ENCODE measurements at regions not wholly inside any gene's neighbourhood (a gene's known extent, or its start where the extent isn't known, plus 50 kb on each side); places are given as distances from the start of the nearest gene placed in this dataset.

DNA sequence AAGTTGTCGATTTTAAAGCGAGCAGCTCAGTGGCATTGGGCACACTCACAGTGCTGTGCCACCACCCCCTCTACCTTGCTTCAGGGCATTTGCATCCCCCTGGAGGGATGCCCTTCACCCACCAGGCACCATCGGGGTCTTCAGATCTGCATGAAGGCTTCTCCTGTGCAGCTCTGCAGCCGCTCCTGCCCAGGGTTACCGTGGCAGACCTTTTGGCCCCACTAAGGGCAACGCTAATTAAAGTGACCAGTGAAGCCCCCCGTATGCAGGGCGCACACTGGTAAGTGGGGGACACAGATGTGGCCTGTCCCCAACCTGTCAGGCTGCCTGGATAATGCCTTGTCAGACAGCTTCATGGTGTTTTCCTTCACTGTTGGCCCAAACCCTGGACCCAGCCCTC lies 1117.7 kb downstream of the BRD1 start:
- TF ChIP-seq, protein P1, sequence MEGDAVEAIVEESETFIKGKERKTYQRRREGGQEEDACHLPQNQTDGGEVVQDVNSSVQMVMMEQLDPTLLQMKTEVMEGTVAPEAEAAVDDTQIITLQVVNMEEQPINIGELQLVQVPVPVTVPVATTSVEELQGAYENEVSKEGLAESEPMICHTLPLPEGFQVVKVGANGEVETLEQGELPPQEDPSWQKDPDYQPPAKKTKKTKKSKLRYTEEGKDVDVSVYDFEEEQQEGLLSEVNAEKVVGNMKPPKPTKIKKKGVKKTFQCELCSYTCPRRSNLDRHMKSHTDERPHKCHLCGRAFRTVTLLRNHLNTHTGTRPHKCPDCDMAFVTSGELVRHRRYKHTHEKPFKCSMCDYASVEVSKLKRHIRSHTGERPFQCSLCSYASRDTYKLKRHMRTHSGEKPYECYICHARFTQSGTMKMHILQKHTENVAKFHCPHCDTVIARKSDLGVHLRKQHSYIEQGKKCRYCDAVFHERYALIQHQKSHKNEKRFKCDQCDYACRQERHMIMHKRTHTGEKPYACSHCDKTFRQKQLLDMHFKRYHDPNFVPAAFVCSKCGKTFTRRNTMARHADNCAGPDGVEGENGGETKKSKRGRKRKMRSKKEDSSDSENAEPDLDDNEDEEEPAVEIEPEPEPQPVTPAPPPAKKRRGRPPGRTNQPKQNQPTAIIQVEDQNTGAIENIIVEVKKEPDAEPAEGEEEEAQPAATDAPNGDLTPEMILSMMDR (IDR thresholded peaks at IDR 0.05; ENCODE audit: control insufficient read depth, insufficient read depth, low read depth, low read length, missing control alignments) = no peak
- H3K4me3 ChIP-seq (ENCODE audit: control insufficient read depth, low read depth, low read length) = no peak overlapping the region
- no peak for DNase-seq (ENCODE audit: low read depth)

DNA sequence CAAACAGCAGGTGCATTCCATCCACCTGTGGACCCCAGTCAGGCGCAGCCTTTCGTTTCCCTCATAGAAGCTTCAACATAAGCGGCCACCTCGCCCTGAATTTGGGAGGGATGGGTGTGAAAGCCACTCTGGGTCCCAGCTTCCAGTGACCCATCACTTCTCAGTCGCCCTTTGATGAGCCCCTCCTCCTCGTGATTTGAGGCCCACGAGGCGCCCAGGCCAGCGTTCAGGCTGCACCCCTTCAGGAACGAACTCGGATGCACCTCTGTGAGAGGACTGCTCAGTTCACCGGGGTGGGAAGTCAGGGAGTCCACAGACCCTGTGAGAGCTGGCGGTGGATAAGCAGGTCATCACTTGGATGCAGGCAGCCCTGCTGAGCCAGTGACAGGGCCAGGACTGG lies 1118.2 kb downstream of the BRD1 start:
- no peak overlapping the region for H3K4me3 ChIP-seq (ENCODE audit: control insufficient read depth, low read depth, low read length)
- no peak for DNase-seq (ENCODE audit: low read depth)
- TF ChIP-seq, protein P1 (IDR thresholded peaks at IDR 0.05; ENCODE audit: control insufficient read depth, insufficient read depth, low read depth, low read length, missing control alignments) = no peak

DNA sequence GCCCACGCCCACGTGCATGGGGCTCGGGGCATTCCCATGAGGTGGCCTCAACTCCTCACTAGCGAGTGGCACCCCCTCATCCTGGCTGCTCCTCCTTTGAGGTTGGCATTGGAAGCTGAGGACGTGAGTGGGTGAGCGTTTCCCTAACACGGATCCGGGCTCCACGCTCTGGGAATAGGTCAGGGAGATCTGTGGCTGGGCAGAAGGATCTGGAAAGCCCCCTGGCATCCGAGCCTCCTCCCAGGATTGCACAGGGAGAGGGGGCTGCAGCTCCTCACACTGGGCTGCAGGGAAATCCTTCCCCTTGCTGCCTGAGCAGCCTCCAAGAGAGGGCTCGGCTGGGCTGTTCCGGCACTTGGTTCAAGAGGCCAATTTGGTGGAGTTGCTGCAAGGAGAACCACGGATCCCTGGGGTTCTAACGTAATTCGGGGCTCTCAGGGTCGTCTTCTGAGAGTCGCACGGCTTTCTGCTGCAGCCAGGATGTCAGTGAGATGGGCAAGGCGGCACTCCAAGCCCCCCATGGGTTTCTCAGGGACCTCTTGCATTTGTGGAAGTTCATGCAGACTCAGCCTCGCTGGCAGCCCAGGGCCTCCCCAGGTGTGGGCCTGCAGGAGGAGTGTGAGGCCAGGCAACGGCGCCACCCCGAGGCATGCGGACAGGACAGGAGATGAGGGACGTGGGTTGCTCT lies 1119.0 kb downstream of the BRD1 start:
- H3K4me3 ChIP-seq (ENCODE audit: control insufficient read depth, low read depth, low read length) = no peak overlapping the region
- TF ChIP-seq, protein P1 (IDR thresholded peaks at IDR 0.05; ENCODE audit: control insufficient read depth, insufficient read depth, low read depth, low read length, missing control alignments) = no peak
- DNase-seq (ENCODE audit: low read depth) = no peak

DNA sequence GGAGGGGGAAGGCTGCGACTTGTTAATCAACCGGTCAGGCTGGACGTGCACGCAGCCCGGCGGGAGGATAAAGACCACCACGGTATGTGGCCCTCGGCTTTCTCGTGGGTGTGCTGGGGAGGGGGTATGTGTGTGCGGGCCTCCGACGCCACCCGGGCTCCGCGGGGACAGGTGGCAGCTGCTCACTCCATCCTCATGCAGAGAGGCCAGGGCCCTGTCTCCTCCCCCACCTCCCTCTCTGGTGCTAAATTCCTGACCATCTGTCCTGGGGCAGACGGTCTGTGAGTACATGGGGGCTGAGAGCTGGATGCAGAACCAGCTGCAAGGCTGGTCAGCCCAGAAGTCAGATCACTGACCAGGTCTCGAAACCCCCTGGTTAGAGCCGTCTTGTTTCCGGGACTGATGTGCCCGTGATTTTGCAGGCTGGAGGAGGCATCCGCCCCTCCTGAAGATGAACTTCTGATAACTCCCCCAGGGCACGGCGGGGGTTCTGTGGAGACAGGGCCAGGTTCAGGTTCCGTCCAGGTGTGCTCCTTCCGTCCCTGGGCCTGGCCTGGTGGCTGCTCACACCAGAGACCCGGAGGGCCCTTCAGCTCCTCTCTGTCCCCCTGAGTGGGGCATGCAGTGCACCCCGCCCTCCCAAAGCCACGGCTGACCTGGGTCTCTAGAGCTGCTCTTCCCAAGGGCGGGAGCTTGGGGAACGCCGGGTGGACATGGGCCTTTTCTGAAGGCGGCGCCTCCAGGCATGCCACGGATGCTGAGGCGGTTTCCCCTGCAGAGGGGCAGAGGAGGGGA lies 1119.7 kb downstream of the BRD1 start:
- TF ChIP-seq, protein P1 (IDR thresholded peaks at IDR 0.05; ENCODE audit: control insufficient read depth, insufficient read depth, low read depth, low read length, missing control alignments) = no peak
- no peak for DNase-seq (ENCODE audit: low read depth)

DNA sequence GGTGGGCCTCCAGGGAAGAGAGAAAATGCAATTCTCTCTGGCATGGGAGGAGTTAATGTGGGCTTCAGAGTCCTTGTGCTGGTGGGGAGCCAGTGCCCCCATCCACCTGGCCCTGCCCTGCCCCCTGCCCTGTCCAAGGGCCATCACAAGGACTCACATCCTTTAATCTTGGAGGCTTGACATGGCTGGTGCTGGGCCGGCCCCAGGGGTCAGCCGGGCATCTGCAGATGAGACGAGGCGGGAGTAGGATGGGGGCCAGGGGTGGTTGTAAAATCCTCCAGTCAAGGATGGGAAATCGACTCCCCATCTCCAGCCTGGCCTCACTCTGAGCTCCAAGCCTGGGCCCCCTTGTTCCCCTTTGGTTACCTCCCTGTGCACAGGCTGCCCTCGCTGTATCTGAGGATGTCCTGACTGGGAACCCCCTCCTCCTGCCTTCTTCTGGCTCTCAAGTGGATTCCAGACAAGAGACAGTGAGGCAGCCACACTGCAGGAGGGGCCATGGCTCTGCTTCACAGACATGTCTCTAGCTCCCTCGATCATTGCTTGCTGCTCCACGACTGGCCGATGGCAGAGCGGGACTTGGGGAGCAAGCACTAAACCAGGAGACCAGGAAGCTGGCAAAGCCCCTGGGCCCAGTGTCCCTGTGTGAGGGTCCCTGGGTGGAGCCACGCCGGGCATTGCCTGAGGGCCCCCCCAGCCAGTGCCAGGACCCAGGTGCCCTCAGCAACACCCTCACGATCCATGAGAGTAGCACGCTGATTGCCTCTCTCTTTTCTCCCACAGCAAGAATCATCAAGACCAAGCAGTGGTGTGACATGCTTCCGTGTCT lies 1120.5 kb downstream of the BRD1 start:
- TF ChIP-seq, protein P1 (IDR thresholded peaks at IDR 0.05; ENCODE audit: control insufficient read depth, insufficient read depth, low read depth, low read length, missing control alignments) = no peak
- no peak for DNase-seq (ENCODE audit: low read depth)
- no peak overlapping the region for H3K4me3 ChIP-seq (ENCODE audit: control insufficient read depth, low read depth, low read length)

More for the DNA sequence above, 1119.7 kb downstream of the BRD1 start:
- no peak overlapping the region for H3K4me3 ChIP-seq (ENCODE audit: control insufficient read depth, low read depth, low read length)

DNA sequence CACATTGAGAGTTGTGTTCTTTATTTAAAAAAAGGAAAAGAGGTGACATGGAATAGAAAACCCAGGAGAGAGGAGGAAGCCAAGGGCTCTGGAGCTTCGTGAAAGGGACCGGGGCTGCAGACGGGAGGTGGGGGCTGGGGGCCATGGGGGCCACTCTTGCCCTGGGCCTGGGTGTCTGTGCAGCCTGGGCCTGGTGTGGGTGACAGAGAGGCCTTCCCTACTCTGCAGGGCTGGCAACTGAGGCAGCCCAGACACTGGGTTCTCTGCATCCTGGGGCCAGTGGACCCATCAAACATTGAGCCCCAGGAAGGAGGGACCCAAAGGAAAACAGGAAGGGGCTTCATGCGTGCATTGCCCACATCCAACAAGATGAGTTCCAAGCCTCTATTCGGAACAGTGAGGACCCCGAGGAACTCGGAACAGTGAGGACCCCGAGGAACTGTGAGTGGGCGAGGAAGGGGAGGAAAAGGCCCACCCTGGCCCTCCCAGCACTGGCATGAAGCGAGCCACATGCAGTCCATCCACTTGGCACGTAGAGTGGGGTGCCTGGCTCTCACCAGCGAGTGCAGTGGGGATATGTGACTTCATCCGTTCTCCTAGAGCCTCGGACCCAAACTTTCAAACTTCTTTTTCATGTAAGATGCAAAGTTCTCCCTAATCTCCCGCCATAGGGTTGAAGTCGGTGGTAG lies 1121.6 kb downstream of the BRD1 start:
- DNase-seq (ENCODE audit: low read depth) = no peak
- TF ChIP-seq, protein P1 (IDR thresholded peaks at IDR 0.05; ENCODE audit: control insufficient read depth, insufficient read depth, low read depth, low read length, missing control alignments) = no peak
- no peak overlapping the region for H3K4me3 ChIP-seq (ENCODE audit: control insufficient read depth, low read depth, low read length)

All from AG09309 (cell line).